ENCODE measurements at regions not wholly inside any gene's neighbourhood (a gene's known extent, or its start where the extent isn't known, plus 50 kb on each side); places are given as distances from the start of the nearest gene placed in this dataset.

- H3K27ac ChIP-seq (ENCODE audit: low read length) = peak overlapping the region; percentile 62
- H3K4me1 ChIP-seq (ENCODE audit: control insufficient read depth, insufficient read depth, low read length) = peaks cover 22% of the 10 kb centered on the region
- no CpG with 5 or more reads among the region's 6 CpGs for WGBS (ENCODE audit: insufficient coverage, low lambda C conversion rate)
- H3K9me3 ChIP-seq (ENCODE audit: control insufficient read depth, low read depth, low read length) = no peaks in the 10 kb centered on the region
- no peak for DNase-seq
- no peaks in the 10 kb centered on the region for H3K36me3 ChIP-seq (ENCODE audit: control insufficient read depth, insufficient read depth, low read length)
- no peak overlapping the region for H3K4me3 ChIP-seq (ENCODE audit: low read length)
- H3K27me3 ChIP-seq (ENCODE audit: control insufficient read depth, insufficient read depth, low read length) = no peaks in the 10 kb centered on the region
Measured at GRCh38 chr6:139587469-139587868, 213.0 kb upstream of the CITED2 start.

GRCh38 chr6:139586273-139586672, 211.8 kb upstream of the CITED2 start:
- H3K36me3 ChIP-seq (ENCODE audit: control insufficient read depth, insufficient read depth, low read length) = no peaks in the 10 kb centered on the region
- H3K27ac ChIP-seq (ENCODE audit: low read length) = no peak overlapping the region
- 63% methylated on average over 2 of the region's 3 CpGs for WGBS (ENCODE audit: insufficient coverage, low lambda C conversion rate)
- DNase-seq = no peak
- peaks cover 17% of the 10 kb centered on the region for H3K4me1 ChIP-seq (ENCODE audit: control insufficient read depth, insufficient read depth, low read length)
- H3K27me3 ChIP-seq (ENCODE audit: control insufficient read depth, insufficient read depth, low read length) = no peaks in the 10 kb centered on the region
- H3K4me3 ChIP-seq (ENCODE audit: low read length) = no peak overlapping the region
- no peaks in the 10 kb centered on the region for H3K9me3 ChIP-seq (ENCODE audit: control insufficient read depth, low read depth, low read length)

GRCh38 chr6:139584599-139584998, 210.2 kb upstream of the CITED2 start:
- Histone ChIP-seq H3K27ac (ENCODE audit: low read length) (no peak overlapping the region), H3K27me3 (ENCODE audit: control insufficient read depth, insufficient read depth, low read length) (no peaks in the 10 kb centered on the region), H3K4me3 (ENCODE audit: low read length) (no peak overlapping the region), H3K36me3 (ENCODE audit: control insufficient read depth, insufficient read depth, low read length) (no peaks in the 10 kb centered on the region), H3K9me3 (ENCODE audit: control insufficient read depth, low read depth, low read length) (no peaks in the 10 kb centered on the region), H3K4me1 (ENCODE audit: control insufficient read depth, insufficient read depth, low read length) (peaks cover 16% of the 10 kb centered on the region)
- WGBS (ENCODE audit: insufficient coverage, low lambda C conversion rate) = no CpG with 5 or more reads among the region's 1 CpG
- no peak for DNase-seq

GRCh38 chr6:139583420-139583819, 209.0 kb upstream of the CITED2 start:
- 100% methylated on average over 1 of the region's 3 CpGs for WGBS (ENCODE audit: insufficient coverage, low lambda C conversion rate)

GRCh38 chr6:139582956-139583355, 208.5 kb upstream of the CITED2 start:
- Histone ChIP-seq H3K9me3 (ENCODE audit: control insufficient read depth, low read depth, low read length) (no peaks in the 10 kb centered on the region), H3K27ac (ENCODE audit: low read length) (no peak overlapping the region), H3K36me3 (ENCODE audit: control insufficient read depth, insufficient read depth, low read length) (no peaks in the 10 kb centered on the region), H3K4me1 (ENCODE audit: control insufficient read depth, insufficient read depth, low read length) (peaks cover 8% of the 10 kb centered on the region), H3K4me3 (ENCODE audit: low read length) (no peak overlapping the region), H3K27me3 (ENCODE audit: control insufficient read depth, insufficient read depth, low read length) (no peaks in the 10 kb centered on the region)
- DNase-seq = no peak
- WGBS (ENCODE audit: insufficient coverage, low lambda C conversion rate) = 100% methylated on average over 1 of the region's 2 CpGs

More at GRCh38 chr6:139583420-139583819, 209.0 kb upstream of the CITED2 start:
- no peaks in the 10 kb centered on the region for H3K36me3 ChIP-seq (ENCODE audit: control insufficient read depth, insufficient read depth, low read length)
- no peaks in the 10 kb centered on the region for H3K27me3 ChIP-seq (ENCODE audit: control insufficient read depth, insufficient read depth, low read length)
- H3K9me3 ChIP-seq (ENCODE audit: control insufficient read depth, low read depth, low read length) = no peaks in the 10 kb centered on the region
- H3K4me1 ChIP-seq (ENCODE audit: control insufficient read depth, insufficient read depth, low read length) = peaks cover 13% of the 10 kb centered on the region
- no peak overlapping the region for H3K27ac ChIP-seq (ENCODE audit: low read length)
- no peak overlapping the region for H3K4me3 ChIP-seq (ENCODE audit: low read length)
- DNase-seq = no peak

- no peaks in the 10 kb centered on the region for H3K27me3 ChIP-seq (ENCODE audit: control insufficient read depth, insufficient read depth, low read length)
- no peaks in the 10 kb centered on the region for H3K36me3 ChIP-seq (ENCODE audit: control insufficient read depth, insufficient read depth, low read length)
- no peaks in the 10 kb centered on the region for H3K9me3 ChIP-seq (ENCODE audit: control insufficient read depth, low read depth, low read length)
- DNase-seq = no peak
- H3K4me3 ChIP-seq (ENCODE audit: low read length) = no peak overlapping the region
- no peak overlapping the region for H3K27ac ChIP-seq (ENCODE audit: low read length)
- peaks cover 3% of the 10 kb centered on the region for H3K4me1 ChIP-seq (ENCODE audit: control insufficient read depth, insufficient read depth, low read length)
Measured at GRCh38 chr6:139581485-139581865, 207.0 kb upstream of the CITED2 start.

- no peak for DNase-seq
- Histone ChIP-seq H3K4me3 (ENCODE audit: low read length) (no peak overlapping the region), H3K36me3 (ENCODE audit: control insufficient read depth, insufficient read depth, low read length) (no peaks in the 10 kb centered on the region), H3K27me3 (ENCODE audit: control insufficient read depth, insufficient read depth, low read length) (no peaks in the 10 kb centered on the region), H3K27ac (ENCODE audit: low read length) (no peak overlapping the region), H3K4me1 (ENCODE audit: control insufficient read depth, insufficient read depth, low read length) (peaks cover 3% of the 10 kb centered on the region), H3K9me3 (ENCODE audit: control insufficient read depth, low read depth, low read length) (no peaks in the 10 kb centered on the region)
- WGBS (ENCODE audit: insufficient coverage, low lambda C conversion rate) = no CpG with 5 or more reads among the region's 9 CpGs
Measured at GRCh38 chr6:139580592-139581484, 206.4 kb upstream of the CITED2 start.

- Histone ChIP-seq H3K9me3 (ENCODE audit: control insufficient read depth, low read depth, low read length) (no peaks in the 10 kb centered on the region), H3K4me3 (ENCODE audit: low read length) (no peak overlapping the region), H3K4me1 (ENCODE audit: control insufficient read depth, insufficient read depth, low read length) (peaks cover 3% of the 10 kb centered on the region), H3K27me3 (ENCODE audit: control insufficient read depth, insufficient read depth, low read length) (no peaks in the 10 kb centered on the region), H3K36me3 (ENCODE audit: control insufficient read depth, insufficient read depth, low read length) (no peaks in the 10 kb centered on the region), H3K27ac (ENCODE audit: low read length) (no peak overlapping the region)
- DNase-seq = peak in 1 of 2 donors; percentile 62
- 95% methylated on average over 3 of the region's 7 CpGs for WGBS (ENCODE audit: insufficient coverage, low lambda C conversion rate)
Measured at GRCh38 chr6:139577763-139578604, 203.5 kb upstream of the CITED2 start.

GRCh38 chr6:139577124-139577762, 202.8 kb upstream of the CITED2 start:
- no peaks in the 10 kb centered on the region for H3K9me3 ChIP-seq (ENCODE audit: control insufficient read depth, low read depth, low read length)
- no peak for DNase-seq
- H3K27me3 ChIP-seq (ENCODE audit: control insufficient read depth, insufficient read depth, low read length) = no peaks in the 10 kb centered on the region
- WGBS (ENCODE audit: insufficient coverage, low lambda C conversion rate) = 100% methylated on average over 1 of the region's 5 CpGs
- no peaks in the 10 kb centered on the region for H3K36me3 ChIP-seq (ENCODE audit: control insufficient read depth, insufficient read depth, low read length)
- peaks cover 3% of the 10 kb centered on the region for H3K4me1 ChIP-seq (ENCODE audit: control insufficient read depth, insufficient read depth, low read length)
- no peak overlapping the region for H3K4me3 ChIP-seq (ENCODE audit: low read length)
- H3K27ac ChIP-seq (ENCODE audit: low read length) = no peak overlapping the region

GRCh38 chr6:139572001-139572400, 197.6 kb upstream of the CITED2 start:
- H3K9me3 ChIP-seq (ENCODE audit: control insufficient read depth, low read depth, low read length) = no peaks in the 10 kb centered on the region
- WGBS (ENCODE audit: insufficient coverage, low lambda C conversion rate) = 100% methylated on average over 1 of the region's 1 CpG
- H3K4me1 ChIP-seq (ENCODE audit: control insufficient read depth, insufficient read depth, low read length) = no peaks in the 10 kb centered on the region
- H3K36me3 ChIP-seq (ENCODE audit: control insufficient read depth, insufficient read depth, low read length) = no peaks in the 10 kb centered on the region
- H3K4me3 ChIP-seq (ENCODE audit: low read length) = no peak overlapping the region
- no peak overlapping the region for H3K27ac ChIP-seq (ENCODE audit: low read length)
- H3K27me3 ChIP-seq (ENCODE audit: control insufficient read depth, insufficient read depth, low read length) = no peaks in the 10 kb centered on the region
- DNase-seq = no peak

All from large intestine (tissue), 3 donors.